ENCODE measurements at regions not wholly inside any gene's neighbourhood (a gene's known extent, or its start where the extent isn't known, plus 50 kb on each side); places are given as distances from the start of the nearest gene placed in this dataset.

GRCh38 chr2:103809941-103810441 lies 1043.9 kb upstream of the POU3F3 start:
- DNase-seq (ENCODE audit: low read depth in 4 of 4, low spot score in 3 of 4), result no peak

GRCh38 chr2:103810875-103811274 lies 1043.0 kb upstream of the POU3F3 start:
- no peak for DNase-seq (ENCODE audit: low read depth in 4 of 4, low spot score in 3 of 4)

GRCh38 chr2:103814016-103814415 lies 1039.9 kb upstream of the POU3F3 start:
- DNase-seq (ENCODE audit: low read depth in 4 of 4, low spot score in 3 of 4), result no peak

DNA sequence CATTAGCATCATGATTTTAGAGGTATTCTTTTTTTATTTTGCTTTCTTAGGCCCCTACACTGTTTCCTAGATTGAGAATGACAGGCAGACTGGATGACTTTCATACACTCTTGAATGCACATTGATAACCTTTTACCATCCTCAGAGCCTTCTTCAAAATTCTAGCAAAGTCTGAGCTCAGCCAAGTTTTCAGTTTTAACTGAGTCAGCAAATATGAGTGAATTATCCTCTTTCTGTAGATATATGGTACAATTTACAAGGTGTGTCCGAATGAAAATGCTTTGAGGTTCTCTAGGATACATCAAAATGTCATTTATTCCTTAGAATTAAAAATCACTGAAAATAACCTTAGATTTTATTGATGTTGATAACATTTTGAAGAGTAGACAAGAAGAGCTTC lies 1038.2 kb upstream of the POU3F3 start:
- no peak for DNase-seq (ENCODE audit: low read depth in 4 of 4, low spot score in 3 of 4)

GRCh38 chr2:103817746-103818145 lies 1036.2 kb upstream of the POU3F3 start:
- DNase-seq (ENCODE audit: low read depth in 4 of 4, low spot score in 3 of 4), result no peak

DNA sequence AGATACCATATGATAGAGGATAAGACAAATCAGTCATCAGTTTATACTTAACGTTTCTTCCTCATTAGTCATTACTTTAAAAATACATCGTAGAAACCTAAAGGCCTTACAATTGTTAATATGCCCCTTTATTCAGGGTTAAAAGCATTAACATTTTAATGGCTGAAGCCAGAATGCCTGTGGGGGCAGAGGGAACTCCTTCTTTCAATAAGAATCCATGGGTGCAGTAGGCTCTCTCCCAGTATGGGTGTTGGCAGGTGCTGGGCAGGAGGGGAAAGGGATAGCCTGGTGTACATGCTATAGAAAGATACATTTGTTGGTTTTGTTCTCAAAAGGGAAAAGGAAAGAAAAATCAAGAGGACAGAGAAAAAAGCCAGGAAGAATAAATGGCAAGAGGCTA lies 1035.7 kb upstream of the POU3F3 start:
- no peak for DNase-seq (ENCODE audit: low read depth in 4 of 4, low spot score in 3 of 4)

GRCh38 chr2:103819599-103819998 lies 1034.3 kb upstream of the POU3F3 start:
- no peak for DNase-seq (ENCODE audit: low read depth in 4 of 4, low spot score in 3 of 4)

- DNase-seq (ENCODE audit: low read depth in 4 of 4, low spot score in 3 of 4), result peak in 2 of 4 donors; percentile 1 to 3
Observed at GRCh38 chr2:103823847-103824246, 1030.1 kb upstream of the POU3F3 start.

GRCh38 chr2:103847276-103847675 lies 1006.6 kb upstream of the POU3F3 start:
- DNase-seq (ENCODE audit: low read depth in 4 of 4, low spot score in 3 of 4), result no peak

DNA sequence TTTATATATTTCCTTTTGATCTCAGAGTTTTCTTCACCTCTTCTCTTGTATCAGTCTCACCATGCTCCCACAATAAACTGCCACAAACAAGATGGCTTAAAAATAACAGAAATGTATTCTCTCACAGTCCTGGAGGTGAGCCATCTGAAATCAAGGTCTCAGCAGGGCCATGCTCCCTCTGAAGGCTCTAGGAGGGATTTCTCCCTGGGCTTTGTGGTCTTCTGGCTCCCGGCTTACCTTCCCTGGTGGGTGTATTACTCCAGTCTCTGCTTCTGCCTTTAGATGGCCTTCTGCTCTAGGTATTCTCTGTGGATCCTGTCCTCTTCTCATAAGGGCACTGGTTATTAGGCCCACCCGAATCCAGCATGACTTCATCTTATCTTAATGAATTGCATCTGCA lies 994.7 kb upstream of the POU3F3 start:
- DNase-seq (ENCODE audit: low read depth in 4 of 4, low spot score in 3 of 4), result no peak

GRCh38 chr2:103860016-103860415 lies 993.9 kb upstream of the POU3F3 start:
- no peak for DNase-seq (ENCODE audit: low read depth in 4 of 4, low spot score in 3 of 4)

- no peak for DNase-seq (ENCODE audit: low read depth in 4 of 4, low spot score in 3 of 4)
Observed at GRCh38 chr2:103868396-103868795, 985.5 kb upstream of the POU3F3 start.

- DNase-seq (ENCODE audit: low read depth in 4 of 4, low spot score in 3 of 4), result no peak
Observed at GRCh38 chr2:103873716-103874351, 980.1 kb upstream of the POU3F3 start.

DNA sequence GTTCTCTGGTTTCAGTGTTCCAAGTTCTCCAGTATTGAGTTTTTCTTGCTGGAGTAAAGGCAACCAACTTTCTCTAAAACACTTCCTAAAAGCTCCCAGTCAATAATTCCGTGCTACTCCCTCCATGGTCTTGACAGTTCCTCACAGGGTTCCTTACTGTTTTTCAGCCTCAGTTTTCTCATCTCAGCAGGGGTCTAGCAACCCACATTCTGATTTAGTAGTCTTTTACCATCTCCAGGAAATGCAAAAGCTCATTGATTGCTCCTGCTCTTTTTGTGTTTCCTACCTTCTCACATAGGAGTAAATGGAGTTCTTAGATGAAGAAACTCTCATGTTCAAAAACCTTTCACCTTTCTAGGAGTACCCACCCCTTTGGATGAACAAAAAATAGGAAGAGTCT lies 978.8 kb upstream of the POU3F3 start:
- DNase-seq (ENCODE audit: low read depth in 4 of 4, low spot score in 3 of 4), result no peak

- no peak for DNase-seq (ENCODE audit: low read depth in 4 of 4, low spot score in 3 of 4)
Observed at GRCh38 chr2:103875531-103875930, 978.4 kb upstream of the POU3F3 start.

DNA sequence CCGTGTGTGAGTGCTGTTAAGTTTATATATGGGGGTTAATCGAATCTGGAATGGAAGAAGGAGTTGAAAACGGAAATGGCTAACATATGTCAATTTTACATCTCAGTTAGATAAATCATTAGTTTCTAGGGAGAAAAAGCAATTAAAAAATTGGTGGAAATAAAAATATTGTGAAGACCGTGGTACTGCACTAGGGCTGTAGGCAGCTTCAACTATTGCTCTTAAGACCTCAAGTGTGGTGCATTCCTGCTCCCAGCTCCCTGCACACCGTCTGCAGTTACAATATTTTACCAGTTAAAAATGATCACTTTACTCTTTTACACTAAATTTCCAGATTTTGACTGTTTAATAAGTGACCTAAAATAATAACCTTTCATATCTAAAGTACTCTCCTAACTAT lies 977.3 kb upstream of the POU3F3 start:
- no peak for DNase-seq (ENCODE audit: low read depth in 4 of 4, low spot score in 3 of 4)

DNA sequence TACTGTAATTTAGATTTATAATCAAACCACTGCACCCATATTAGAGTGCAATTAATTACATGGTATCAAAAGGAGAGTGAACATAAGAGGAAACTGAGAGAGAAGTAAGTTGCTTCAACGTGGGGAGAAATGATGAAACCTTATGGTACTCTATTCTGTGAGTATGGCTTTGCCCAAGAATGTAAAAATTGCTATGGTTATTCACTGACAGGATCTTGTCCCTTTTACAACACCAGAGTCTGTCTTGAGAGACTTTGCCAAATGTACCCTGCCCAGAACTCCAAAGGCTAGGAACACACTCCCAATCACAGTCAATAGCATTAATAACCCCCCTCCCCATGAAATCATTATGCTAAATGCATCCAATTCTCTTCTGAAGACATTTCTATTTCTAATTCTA lies 974.8 kb upstream of the POU3F3 start:
- no peak for DNase-seq (ENCODE audit: low read depth in 4 of 4, low spot score in 3 of 4)

GRCh38 chr2:103880081-103880834 lies 973.7 kb upstream of the POU3F3 start:
- DNase-seq (ENCODE audit: low read depth in 4 of 4, low spot score in 3 of 4), result no peak

GRCh38 chr2:103887625-103888024 lies 966.3 kb upstream of the POU3F3 start:
- DNase-seq (ENCODE audit: low read depth in 4 of 4, low spot score in 3 of 4), result no peak

GRCh38 chr2:103896182-103896581 lies 957.7 kb upstream of the POU3F3 start:
- DNase-seq (ENCODE audit: low read depth in 4 of 4, low spot score in 3 of 4), result no peak

- DNase-seq (ENCODE audit: low read depth in 4 of 4, low spot score in 3 of 4), result no peak
Observed at GRCh38 chr2:103898561-103898960, 955.4 kb upstream of the POU3F3 start.

DNA sequence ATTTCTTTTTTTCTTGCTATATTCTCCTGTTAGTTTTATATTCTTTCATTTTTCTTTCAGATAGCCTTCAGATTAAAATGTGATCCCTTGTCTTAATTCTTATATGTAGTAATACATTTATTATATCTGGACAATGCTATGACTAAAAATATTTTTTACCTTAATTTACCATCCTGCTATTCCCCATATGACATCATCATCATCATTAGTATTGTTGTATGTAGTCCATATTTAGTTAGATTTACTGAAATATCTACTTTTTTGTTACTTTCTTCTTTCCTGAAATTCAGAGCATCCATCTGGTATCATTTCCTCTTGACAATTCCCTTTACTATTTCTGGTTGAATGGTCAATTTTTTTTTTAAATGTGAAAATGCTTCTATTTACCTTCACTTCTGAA lies 951.6 kb upstream of the POU3F3 start:
- no peak for DNase-seq (ENCODE audit: low read depth in 4 of 4, low spot score in 3 of 4)

All from right renal pelvis (tissue), 4 donors.